HL-60 (cell line): ENCODE measurements at regions not wholly inside any gene's neighbourhood (a gene's known extent, or its start where the extent isn't known, plus 50 kb on each side); places are given as distances from the start of the nearest gene placed in this dataset.
"Not testable (repeated sequence)": the region's sequence is repeated elsewhere in the genome, so short reads cannot be mapped to it uniquely, and the experiment has no call there.

Experiments
- DNase-seq, 2 experiments: peaks; one replicate each; pipeline ENCODE4 v3.0.0-alpha.2; 2010 to 2020; ENCODE audit warnings: low read depth in 1 of 2, low spot score in 1 of 2
- H3K27ac ChIP-seq: fragments of 250-450 bp; sonication (Bioruptor Pico); replicated peaks from 2 replicates; pipeline ENCODE4 v1.5.1; 2020; ENCODE audit warnings: mild to moderate bottlenecking, moderate library complexity
- H3K27me3 ChIP-seq: fragments of 250-450 bp; sonication (Bioruptor Pico); 2 replicates; pipeline ENCODE4 v1.5.1; 2021; ENCODE audit warnings: mild to moderate bottlenecking, moderate library complexity; ENCODE audit not compliant: insufficient read depth, poor library complexity, severe bottlenecking
- H3K4me3 ChIP-seq: replicated peaks from 2 replicates; pipeline ENCODE4 v1.5.1; 2011; ENCODE audit warnings: mild to moderate bottlenecking, control low read depth, low read length; ENCODE audit not compliant: insufficient read depth
- GABPA ChIP-seq: IDR thresholded peaks from 2 replicates; pipeline ENCODE4 v1.6.1; 2012; ENCODE audit warnings: low read depth
- POLR2AphosphoS5 ChIP-seq: IDR thresholded peaks from 2 replicates; pipeline ENCODE4 v1.6.1; 2012; ENCODE audit warnings: low read depth
- REST ChIP-seq: IDR thresholded peaks from 2 replicates; pipeline ENCODE4 v1.6.1; 2012; ENCODE audit warnings: low read depth; ENCODE audit not compliant: insufficient replicate concordance
- SPI1 ChIP-seq: IDR thresholded peaks from 2 replicates; pipeline ENCODE4 v1.6.1; 2012; ENCODE audit warnings: low read depth, mild to moderate bottlenecking, borderline replicate concordance
- TF ChIP-seq, protein P1 (sequence below): IDR thresholded peaks from one replicate; pipeline ENCODE4 v1.5.1; 2011; ENCODE audit warnings: low read length, control low read depth, inconsistent platforms; ENCODE audit not compliant: insufficient read depth

DNA sequence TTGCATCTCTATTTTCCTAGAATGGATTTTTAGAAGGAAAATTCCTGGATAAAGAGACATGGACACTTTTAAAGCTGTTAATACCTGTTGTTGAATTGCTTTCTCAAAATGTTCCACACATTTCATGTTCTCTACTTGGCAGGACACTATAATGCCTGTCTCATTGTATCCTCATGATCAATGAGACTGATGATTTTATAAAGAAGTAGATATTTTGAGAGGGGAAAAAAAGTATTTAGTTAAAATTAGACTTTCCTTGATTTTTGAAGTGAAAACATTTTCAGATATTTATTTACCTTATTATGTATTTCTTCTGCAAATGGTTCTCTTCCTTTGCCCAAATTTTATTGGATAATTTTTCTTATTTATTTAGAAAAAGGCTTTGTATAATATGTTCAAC lies 242.5 kb downstream of the MYCN start:
- H3K27me3 ChIP-seq = no peaks in the 10 kb centered on the region

GRCh38 chr2:16182311-16182815 lies 242.0 kb downstream of the MYCN start:
- not testable (repeated sequence) for DNase-seq, H3K27ac ChIP-seq, H3K4me3 ChIP-seq, H3K27me3 ChIP-seq

More for the DNA sequence above, 242.5 kb downstream of the MYCN start:
- TF ChIP-seq SPI1 (no peak), POLR2AphosphoS5 (no peak), REST (no peak), GABPA (no peak)
- TF ChIP-seq, protein P1, sequence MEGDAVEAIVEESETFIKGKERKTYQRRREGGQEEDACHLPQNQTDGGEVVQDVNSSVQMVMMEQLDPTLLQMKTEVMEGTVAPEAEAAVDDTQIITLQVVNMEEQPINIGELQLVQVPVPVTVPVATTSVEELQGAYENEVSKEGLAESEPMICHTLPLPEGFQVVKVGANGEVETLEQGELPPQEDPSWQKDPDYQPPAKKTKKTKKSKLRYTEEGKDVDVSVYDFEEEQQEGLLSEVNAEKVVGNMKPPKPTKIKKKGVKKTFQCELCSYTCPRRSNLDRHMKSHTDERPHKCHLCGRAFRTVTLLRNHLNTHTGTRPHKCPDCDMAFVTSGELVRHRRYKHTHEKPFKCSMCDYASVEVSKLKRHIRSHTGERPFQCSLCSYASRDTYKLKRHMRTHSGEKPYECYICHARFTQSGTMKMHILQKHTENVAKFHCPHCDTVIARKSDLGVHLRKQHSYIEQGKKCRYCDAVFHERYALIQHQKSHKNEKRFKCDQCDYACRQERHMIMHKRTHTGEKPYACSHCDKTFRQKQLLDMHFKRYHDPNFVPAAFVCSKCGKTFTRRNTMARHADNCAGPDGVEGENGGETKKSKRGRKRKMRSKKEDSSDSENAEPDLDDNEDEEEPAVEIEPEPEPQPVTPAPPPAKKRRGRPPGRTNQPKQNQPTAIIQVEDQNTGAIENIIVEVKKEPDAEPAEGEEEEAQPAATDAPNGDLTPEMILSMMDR = no peak
- Histone ChIP-seq H3K4me3 (no peak overlapping the region), H3K27ac (no peak overlapping the region)
- DNase-seq = no peak

DNA sequence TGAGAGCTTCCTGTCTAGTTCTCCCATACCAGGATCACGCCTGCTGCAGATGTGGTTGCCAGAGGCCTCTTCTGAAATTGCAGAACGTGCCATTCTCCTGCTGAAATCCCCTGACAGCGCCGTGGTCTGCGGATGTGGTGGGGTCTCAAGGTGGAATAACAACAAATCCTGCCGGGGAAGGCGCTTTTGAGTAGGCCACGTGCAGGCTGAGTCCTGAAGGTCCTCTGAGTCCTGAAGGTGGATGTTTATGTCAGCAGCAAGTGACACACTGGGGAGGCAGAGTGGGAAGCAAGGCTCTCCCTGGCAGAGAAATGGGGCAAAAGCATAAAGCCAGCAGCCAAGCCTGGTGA lies 241.4 kb downstream of the MYCN start:
- H3K27ac ChIP-seq = no peak overlapping the region
- no peaks in the 10 kb centered on the region for H3K27me3 ChIP-seq
- TF ChIP-seq REST = no peak
- no peak for TF ChIP-seq POLR2AphosphoS5
- no peak for TF ChIP-seq GABPA
- no peak overlapping the region for H3K4me3 ChIP-seq
- no peak for DNase-seq

DNA sequence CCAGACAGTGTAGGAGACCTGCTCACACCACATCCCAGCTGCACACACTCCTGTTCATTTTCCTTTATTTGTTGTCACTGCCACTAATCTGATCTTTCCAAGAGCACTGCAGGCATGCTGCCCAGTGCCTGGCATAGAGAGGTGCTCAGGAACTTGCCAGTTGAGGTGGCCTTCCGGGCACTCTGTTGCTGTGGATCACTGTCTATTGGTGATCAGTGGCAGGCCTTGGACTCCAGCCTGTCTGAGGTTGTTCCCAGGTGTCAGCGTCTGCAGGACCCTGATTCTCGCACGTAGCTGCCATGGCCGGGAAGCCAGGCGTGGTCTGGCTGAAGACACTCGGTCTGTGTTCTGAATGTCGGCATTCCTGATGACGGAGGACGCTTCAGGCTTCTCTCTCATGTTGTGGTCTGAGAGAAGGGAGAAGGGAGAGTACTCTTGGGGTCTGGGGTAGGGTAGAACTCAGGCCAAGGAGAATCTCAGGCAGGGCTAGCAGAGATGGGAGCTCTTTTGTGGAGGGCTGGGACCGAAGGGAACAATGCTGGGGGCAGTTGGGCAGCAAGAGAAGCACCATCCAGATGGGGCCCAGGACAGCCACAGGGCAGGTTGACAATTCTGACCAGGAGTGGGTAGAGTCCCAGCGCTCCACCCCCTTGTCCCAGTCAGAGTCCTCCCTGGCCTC lies 240.9 kb downstream of the MYCN start:
- no peak for DNase-seq
- H3K27me3 ChIP-seq = no peaks in the 10 kb centered on the region
- TF ChIP-seq POLR2AphosphoS5 (no peak), GABPA (no peak), SPI1 (no peak), REST (no peak)
- TF ChIP-seq, protein P1 = no peak
- H3K4me3 ChIP-seq = no peak overlapping the region
- H3K27ac ChIP-seq = no peak overlapping the region
